ENCODE measurements at regions not wholly inside any gene's neighbourhood (a gene's known extent, or its start where the extent isn't known, plus 50 kb on each side); places are given as distances from the start of the nearest gene placed in this dataset.
A peak's percentile ranks its signal among the peaks of the same experiment; 100 is the strongest.

- Histone ChIP-seq H3K9me3 (ENCODE audit: control extremely low read depth in 1 of 3, control insufficient read depth in 2 of 3, insufficient read depth in 1 of 3, low read length in 2 of 3) (peaks cover under 1 to 6% (median 3%) of the 10 kb centered on the region in 3 donors), H3K36me3 (replicated peaks in 1 of 2; ENCODE audit: control extremely low read depth in 1 of 2, control insufficient read depth in 1 of 2, extremely low read depth in 1 of 2, insufficient read depth in 2 of 2, low read length in 1 of 2) (no peaks in the 10 kb centered on the region), H3K27me3 (replicated peaks in 1 of 4; ENCODE audit: control extremely low read depth in 1 of 4, control insufficient read depth in 3 of 4, insufficient read depth in 4 of 4, low read length in 3 of 4) (no peaks in the 10 kb centered on the region), H3K4me1 (ENCODE audit: control insufficient read depth in 2 of 2, insufficient read depth in 2 of 2, low read length in 2 of 2) (no peaks in the 10 kb centered on the region), H3K79me2 (ENCODE audit: control insufficient read depth, insufficient read depth, low read length) (no peaks in the 10 kb centered on the region), H3K9ac (ENCODE audit: low read length) (no peak overlapping the region), H2AFZ (ENCODE audit: insufficient read depth, low read depth, low read length, poor library complexity, severe bottlenecking) (no peak overlapping the region), H3K27ac (ENCODE audit: low read length in 2 of 2) (no peak overlapping the region), H3K4me3 (ENCODE audit: control extremely low read depth in 1 of 5, extremely low read depth in 1 of 5, insufficient read depth in 1 of 5, low read depth in 2 of 5, low read length in 4 of 5) (no peak overlapping the region), H3K4me2 (replicated peaks; ENCODE audit: low read depth, low read length, poor library complexity, severe bottlenecking) (no peak overlapping the region), H4K20me1 (ENCODE audit: control insufficient read depth, insufficient read depth, low read length, poor library complexity, severe bottlenecking) (no peaks in the 10 kb centered on the region)
- Mint-ChIP-seq H3K9me3 (ENCODE audit: insufficient read depth) (no peaks in the 10 kb centered on the region), H3K4me1 (peaks cover 7% of the 10 kb centered on the region), H3K4me3 (no peak overlapping the region), H3K27ac (no peak overlapping the region), H3K27me3 (no peaks in the 10 kb centered on the region)
- ATAC-seq (ENCODE audit: low read depth) (no peak), DNase-seq (no peak)
- ChIA-PET POLR2A (interaction anchor here (0.6 kb wide), 1 partner anchor 525 kb away, joined by 3 read pairs; no protein-coding TSS in a partner anchor), CTCF (interaction anchor here (1.0 to 2.6 kb wide), 14 partner anchors 9 to 529 kb away, joined by 3 to 15 read pairs (median 4); partner anchors contain the start of gene TRIM13)
- intact Hi-C loops (cut with micrococcal nuclease), result loop anchor here (1.0 kb wide), 1 partner anchor 410 kb away; no protein-coding TSS in a partner anchor
- 99% methylated on average over 8 of the region's 10 CpGs for WGBS (ENCODE audit: insufficient coverage)
- TF ChIP-seq CTCF (IDR thresholded peaks at IDR 0.05) (no peak), EZH2 (IDR thresholded peaks at IDR 0.05; ENCODE audit: borderline replicate concordance, insufficient read depth, low read depth, low read length, poor library complexity, severe bottlenecking) (no peak)
These were observed 371.4 kb downstream of the KCNRG start for GRCh38 chr13:50386541-50387050.

- H2AFZ ChIP-seq (ENCODE audit: insufficient read depth, low read depth, low read length, poor library complexity, severe bottlenecking), result peak overlapping the region; percentile 15
- DNase-seq (peak; percentile 46), ATAC-seq (ENCODE audit: low read depth) (peak; percentile 71)
- ChIA-PET POLR2A (interaction anchor here (0.6 kb wide), 1 partner anchor 525 kb away, joined by 3 read pairs; no protein-coding TSS in a partner anchor), CTCF (interaction anchor here (1.0 to 2.6 kb wide), 14 partner anchors 10 to 528 kb away, joined by 3 to 15 read pairs (median 4); partner anchors contain the start of gene TRIM13)
- no peaks in the 10 kb centered on the region for H3K27me3 ChIP-seq (replicated peaks in 1 of 4; ENCODE audit: control extremely low read depth in 1 of 4, control insufficient read depth in 3 of 4, insufficient read depth in 4 of 4, low read length in 3 of 4)
- no peak overlapping the region for H3K27ac ChIP-seq (ENCODE audit: low read length in 2 of 2)
- H3K4me1 Mint-ChIP-seq, result peaks cover 7% of the 10 kb centered on the region
- no peaks in the 10 kb centered on the region for H3K27me3 Mint-ChIP-seq
- H3K36me3 ChIP-seq (replicated peaks in 1 of 2; ENCODE audit: control extremely low read depth in 1 of 2, control insufficient read depth in 1 of 2, extremely low read depth in 1 of 2, insufficient read depth in 2 of 2, low read length in 1 of 2), result no peaks in the 10 kb centered on the region
- no peaks in the 10 kb centered on the region for H3K4me1 ChIP-seq (ENCODE audit: control insufficient read depth in 2 of 2, insufficient read depth in 2 of 2, low read length in 2 of 2)
- TF ChIP-seq EZH2 (IDR thresholded peaks at IDR 0.05; ENCODE audit: borderline replicate concordance, insufficient read depth, low read depth, low read length, poor library complexity, severe bottlenecking), result no peak
- peak; percentile 42 for TF ChIP-seq CTCF (IDR thresholded peaks at IDR 0.05)
- H3K4me3 ChIP-seq (ENCODE audit: control extremely low read depth in 1 of 5, extremely low read depth in 1 of 5, insufficient read depth in 1 of 5, low read depth in 2 of 5, low read length in 4 of 5), result no peak overlapping the region
- no peaks in the 10 kb centered on the region for H4K20me1 ChIP-seq (ENCODE audit: control insufficient read depth, insufficient read depth, low read length, poor library complexity, severe bottlenecking)
- H3K27ac Mint-ChIP-seq, result no peak overlapping the region
- no peaks in the 10 kb centered on the region for H3K79me2 ChIP-seq (ENCODE audit: control insufficient read depth, insufficient read depth, low read length)
- H3K9me3 Mint-ChIP-seq (ENCODE audit: insufficient read depth), result no peaks in the 10 kb centered on the region
- no peak overlapping the region for H3K4me3 Mint-ChIP-seq
- H3K9me3 ChIP-seq (ENCODE audit: control extremely low read depth in 1 of 3, control insufficient read depth in 2 of 3, insufficient read depth in 1 of 3, low read length in 2 of 3), result peaks cover 0 to 2% (median 1%) of the 10 kb centered on the region in 3 donors
- H3K9ac ChIP-seq (ENCODE audit: low read length), result no peak overlapping the region
- H3K4me2 ChIP-seq (replicated peaks; ENCODE audit: low read depth, low read length, poor library complexity, severe bottlenecking), result no peak overlapping the region
- intact Hi-C loops (cut with micrococcal nuclease), result loop anchor here (1.0 kb wide), 1 partner anchor 411 kb away; no protein-coding TSS in a partner anchor
- WGBS (ENCODE audit: insufficient coverage), result 96% methylated on average over 3 of the region's 6 CpGs
These were observed 371.9 kb downstream of the KCNRG start for GRCh38 chr13:50387051-50387581.
